ENCODE measurements at regions not wholly inside any gene's neighbourhood (a gene's known extent, or its start where the extent isn't known, plus 50 kb on each side); places are given as distances from the start of the nearest gene placed in this dataset.

DNA sequence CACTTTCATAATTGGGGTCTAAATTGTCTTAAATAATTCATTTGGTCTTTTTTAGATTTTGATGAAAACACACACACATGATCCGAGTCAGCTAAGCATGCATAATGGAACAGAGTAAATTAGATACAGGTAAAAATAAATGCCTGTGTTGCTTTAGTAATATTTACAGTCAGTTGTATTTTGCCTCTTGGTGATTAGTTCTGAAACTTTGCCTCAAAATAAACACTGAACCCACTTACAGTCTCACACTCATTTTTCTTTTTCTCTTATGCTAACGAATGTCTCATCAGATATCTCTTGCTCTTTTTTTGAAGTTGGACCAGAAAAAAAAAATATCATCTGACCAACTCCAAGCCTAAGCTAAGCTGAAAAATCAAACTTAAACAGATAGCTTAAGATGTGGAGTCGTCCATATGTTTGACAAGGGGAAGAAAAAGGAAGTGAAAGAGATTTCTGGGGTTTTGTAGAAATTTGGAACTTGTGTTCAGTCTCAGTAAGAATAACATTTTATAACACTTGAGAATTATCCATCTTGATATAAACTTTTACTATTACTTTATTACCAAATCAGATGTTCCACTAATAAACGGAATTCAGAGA is 592.5 kb downstream of the RPL10L start:
- TF ChIP-seq, protein P1, sequence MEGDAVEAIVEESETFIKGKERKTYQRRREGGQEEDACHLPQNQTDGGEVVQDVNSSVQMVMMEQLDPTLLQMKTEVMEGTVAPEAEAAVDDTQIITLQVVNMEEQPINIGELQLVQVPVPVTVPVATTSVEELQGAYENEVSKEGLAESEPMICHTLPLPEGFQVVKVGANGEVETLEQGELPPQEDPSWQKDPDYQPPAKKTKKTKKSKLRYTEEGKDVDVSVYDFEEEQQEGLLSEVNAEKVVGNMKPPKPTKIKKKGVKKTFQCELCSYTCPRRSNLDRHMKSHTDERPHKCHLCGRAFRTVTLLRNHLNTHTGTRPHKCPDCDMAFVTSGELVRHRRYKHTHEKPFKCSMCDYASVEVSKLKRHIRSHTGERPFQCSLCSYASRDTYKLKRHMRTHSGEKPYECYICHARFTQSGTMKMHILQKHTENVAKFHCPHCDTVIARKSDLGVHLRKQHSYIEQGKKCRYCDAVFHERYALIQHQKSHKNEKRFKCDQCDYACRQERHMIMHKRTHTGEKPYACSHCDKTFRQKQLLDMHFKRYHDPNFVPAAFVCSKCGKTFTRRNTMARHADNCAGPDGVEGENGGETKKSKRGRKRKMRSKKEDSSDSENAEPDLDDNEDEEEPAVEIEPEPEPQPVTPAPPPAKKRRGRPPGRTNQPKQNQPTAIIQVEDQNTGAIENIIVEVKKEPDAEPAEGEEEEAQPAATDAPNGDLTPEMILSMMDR (IDR thresholded peaks at IDR 0.05) = no peak
- TF ChIP-seq POLR2A (IDR thresholded peaks at IDR 0.05) (no peak), POLR2AphosphoS5 (IDR thresholded peaks at IDR 0.05) (no peak)
- H3K4me3 ChIP-seq = no peak overlapping the region
- H3K4me1 ChIP-seq = no peaks in the 10 kb centered on the region
- intact Hi-C loops (cut with DNase I; ENCODE audit: low total_unique reads) = no loop called here
- H3K9me3 ChIP-seq = no peaks in the 10 kb centered on the region
- H3K27ac ChIP-seq = no peak overlapping the region
- no peaks in the 10 kb centered on the region for H3K36me3 ChIP-seq
- DNase-seq (ENCODE audit: low spot score in 2 of 2) = no peak
- H3K27me3 ChIP-seq = no peaks in the 10 kb centered on the region

- TF ChIP-seq POLR2AphosphoS5 (IDR thresholded peaks at IDR 0.05) (no peak), POLR2A (IDR thresholded peaks at IDR 0.05) (no peak)
- TF ChIP-seq, protein P1 (IDR thresholded peaks at IDR 0.05) = no peak
- Histone ChIP-seq H3K9me3 (no peaks in the 10 kb centered on the region), H3K4me3 (no peak overlapping the region), H3K36me3 (no peaks in the 10 kb centered on the region), H3K27ac (no peak overlapping the region), H3K27me3 (no peaks in the 10 kb centered on the region), H3K4me1 (no peaks in the 10 kb centered on the region)
- no peak for DNase-seq (ENCODE audit: low spot score in 2 of 2)
- intact Hi-C loops (cut with DNase I; ENCODE audit: low total_unique reads) = no loop called here
Observed at GRCh38 chr14:46057799-46058198, 593.8 kb downstream of the RPL10L start.

DNA sequence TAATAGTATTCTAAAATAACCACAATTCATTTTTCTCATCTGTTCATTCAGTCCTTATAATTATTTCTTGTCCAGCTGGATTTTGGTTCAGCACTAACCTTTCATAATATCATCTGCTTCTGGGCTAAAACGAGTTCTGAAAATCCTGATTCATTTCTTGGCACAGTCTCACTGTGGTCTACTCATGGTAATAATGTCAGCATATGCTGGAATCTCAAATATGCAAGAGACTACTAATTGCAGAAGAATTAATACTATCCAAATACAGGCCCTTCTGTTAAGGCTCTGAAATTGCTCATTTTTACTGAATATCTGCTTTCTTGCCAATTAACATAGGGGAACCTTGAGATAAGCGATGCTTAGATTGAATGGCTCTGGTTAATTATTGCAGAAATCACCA is 597.1 kb downstream of the RPL10L start:
- Histone ChIP-seq H3K4me1 (no peaks in the 10 kb centered on the region), H3K9me3 (no peaks in the 10 kb centered on the region), H3K36me3 (no peaks in the 10 kb centered on the region), H3K27me3 (no peaks in the 10 kb centered on the region), H3K27ac (no peak overlapping the region), H3K4me3 (no peak overlapping the region)
- TF ChIP-seq, protein P1 (IDR thresholded peaks at IDR 0.05) = no peak
- no peak for TF ChIP-seq POLR2AphosphoS5 (IDR thresholded peaks at IDR 0.05)
- no peak for TF ChIP-seq POLR2A (IDR thresholded peaks at IDR 0.05)
- DNase-seq (ENCODE audit: low spot score in 2 of 2) = no peak
- intact Hi-C loops (cut with DNase I; ENCODE audit: low total_unique reads) = no loop called here

GRCh38 chr14:46053221-46053620 is 598.4 kb downstream of the RPL10L start:
- no peak overlapping the region for H3K27ac ChIP-seq
- TF ChIP-seq POLR2AphosphoS5 (IDR thresholded peaks at IDR 0.05) (no peak), POLR2A (IDR thresholded peaks at IDR 0.05) (no peak)
- TF ChIP-seq, protein P1 (IDR thresholded peaks at IDR 0.05) = no peak
- H3K4me1 ChIP-seq = no peaks in the 10 kb centered on the region
- no peak for DNase-seq (ENCODE audit: low spot score in 2 of 2)
- intact Hi-C loops (cut with DNase I; ENCODE audit: low total_unique reads) = no loop called here
- no peaks in the 10 kb centered on the region for H3K36me3 ChIP-seq
- H3K9me3 ChIP-seq = no peaks in the 10 kb centered on the region
- H3K4me3 ChIP-seq = no peak overlapping the region
- H3K27me3 ChIP-seq = no peaks in the 10 kb centered on the region

DNA sequence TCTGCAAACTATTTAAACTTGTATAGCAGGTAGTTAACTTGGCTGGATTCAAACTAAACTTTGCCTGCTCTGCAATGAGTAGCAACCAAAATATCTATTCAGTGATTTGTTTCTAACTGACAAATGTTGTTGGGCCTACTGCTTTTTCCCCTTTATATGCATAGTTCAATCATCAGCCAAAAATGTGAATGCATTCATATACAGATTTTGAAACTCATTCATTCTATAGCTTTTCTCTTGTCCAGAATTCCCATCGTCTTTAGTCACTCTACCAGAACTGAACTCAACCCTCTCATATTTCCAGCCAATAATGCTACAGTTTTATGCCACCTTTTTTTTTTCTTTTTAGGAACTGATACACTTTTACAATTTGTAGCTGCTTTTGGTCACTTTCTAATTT is 599.8 kb downstream of the RPL10L start:
- TF ChIP-seq POLR2AphosphoS5 (IDR thresholded peaks at IDR 0.05) = no peak
- no peak for TF ChIP-seq POLR2A (IDR thresholded peaks at IDR 0.05)
- TF ChIP-seq, protein P1 (IDR thresholded peaks at IDR 0.05) = no peak
- H3K4me1 ChIP-seq = no peaks in the 10 kb centered on the region
- H3K27me3 ChIP-seq = no peaks in the 10 kb centered on the region
- no peak overlapping the region for H3K27ac ChIP-seq
- no peak for DNase-seq (ENCODE audit: low spot score in 2 of 2)
- H3K36me3 ChIP-seq = no peaks in the 10 kb centered on the region
- H3K4me3 ChIP-seq = no peak overlapping the region
- peaks cover 0 to 5% of the 10 kb centered on the region in 2 donors for H3K9me3 ChIP-seq
- intact Hi-C loops (cut with DNase I; ENCODE audit: low total_unique reads) = no loop called here
